H1 (cell line): ENCODE measurements at regions not wholly inside any gene's neighbourhood (a gene's known extent, or its start where the extent isn't known, plus 50 kb on each side); places are given as distances from the start of the nearest gene placed in this dataset.
A peak's percentile ranks its signal among the peaks of the same experiment; 100 is the strongest.

Source experiments
- CTCF ChIA-PET: fragments of 300-600 bp; sonication (Branson Sonifier 250); formaldehyde crosslinking; loops from one replicate; lab custom pipeline; 2021; ENCODE audit not compliant: partially characterized antibody; lab: Charles Lee
- POLR2A ChIA-PET: fragments of 300-600 bp; sonication (Branson Sonifier 250); formaldehyde crosslinking; loops from one replicate; lab custom pipeline; 2021; ENCODE audit warnings: inconsistent platforms; ENCODE audit not compliant: partially characterized antibody; lab: Charles Lee
- DNase-seq, 2 experiments: peaks; one replicate each; pipeline versions ENCODE4 v3.0.0 to v3.0.0-alpha.2; 2010 to 2022; ENCODE audit warnings: low spot score in 2 of 2, low read depth in 1 of 2, mixed read lengths in 1 of 2
- FAIRE-seq: peaks from 2 replicates; lab custom pipeline; 2011; peaks lifted over from hg19 to GRCh38; lab: Jason Lieb, UNC
- H2AFZ ChIP-seq: 2 replicates; pipeline ENCODE4 v1.8.1; 2012; ENCODE audit warnings: low read length, inconsistent platforms
- H2AK5ac ChIP-seq: 2 replicates; pipeline ENCODE4 v1.6.1; 2013; ENCODE audit warnings: low read depth, low read length
- H2BK120ac ChIP-seq: replicated peaks from 2 replicates; pipeline ENCODE3; 2013; ENCODE audit warnings: low read depth, low read length, inconsistent platforms
- H2BK12ac ChIP-seq: 2 replicates; pipeline ENCODE4 v1.6.1; 2013; ENCODE audit warnings: low read depth, low read length
- H2BK15ac ChIP-seq: 2 replicates; pipeline ENCODE4 v1.6.1; 2013; ENCODE audit warnings: low read length
- H2BK20ac ChIP-seq: 2 replicates; pipeline ENCODE4 v1.6.1; 2013; ENCODE audit warnings: low read length
- H2BK5ac ChIP-seq: 2 replicates; pipeline ENCODE4 v1.6.1; 2013; ENCODE audit warnings: low read depth, low read length
- H3K14ac ChIP-seq: 2 replicates; pipeline ENCODE4 v1.6.1; 2013; ENCODE audit warnings: inconsistent platforms; ENCODE audit not compliant: insufficient read length
- H3K18ac ChIP-seq: 2 replicates; pipeline ENCODE4 v1.6.1; 2013; ENCODE audit warnings: low read length; ENCODE audit errors: extremely low read depth
- H3K23ac ChIP-seq: 2 replicates; pipeline ENCODE4 v1.6.1; 2013; ENCODE audit warnings: inconsistent platforms; ENCODE audit not compliant: insufficient read length
- H3K23me2 ChIP-seq: 2 replicates; pipeline ENCODE4 v1.6.1; 2013; ENCODE audit warnings: low read depth, low read length
- H3K27ac ChIP-seq: 2 replicates; pipeline ENCODE4 v1.6.1; 2011; ENCODE audit warnings: low read depth, low read length, inconsistent platforms
- H3K27me3 ChIP-seq, 4 experiments: replicated peaks in 1 of 4; 1 replicate in 1 of 4; 2 replicates in 3 of 4; pipeline versions ENCODE4 v1.6.1 to v1.8.1; 2011 to 2013; ENCODE audit warnings: low read length in 3 of 4, mild to moderate bottlenecking in 3 of 4, inconsistent platforms in 2 of 4, mixed read lengths in 2 of 4, moderate library complexity in 1 of 4; ENCODE audit not compliant: control insufficient read depth in 3 of 4, insufficient read depth in 3 of 4; ENCODE audit errors: extremely low read depth in 1 of 4
- H3K36me3 ChIP-seq, 4 experiments: 2 replicates each; pipeline versions ENCODE4 v1.6.1 to v1.8.1; 2011 to 2013; ENCODE audit warnings: mild to moderate bottlenecking in 4 of 4, low read length in 3 of 4, moderate library complexity in 2 of 4, control low read depth in 1 of 4, inconsistent platforms in 1 of 4; ENCODE audit not compliant: insufficient read depth in 4 of 4, control insufficient read depth in 2 of 4
- H3K4ac ChIP-seq: replicated peaks from 2 replicates; pipeline ENCODE3; 2013; ENCODE audit warnings: low read length, low read depth, mixed read lengths, inconsistent platforms; ENCODE audit not compliant: insufficient read length
- H3K4me1 ChIP-seq, 4 experiments: replicated peaks in 1 of 4; 1 replicate in 1 of 4; 2 replicates in 3 of 4; pipeline versions ENCODE4 v1.6.1 to v1.8.1; 2011 to 2013; ENCODE audit warnings: low read length in 3 of 4, inconsistent platforms in 2 of 4, mixed read lengths in 1 of 4; ENCODE audit not compliant: insufficient read depth in 4 of 4, control insufficient read depth in 3 of 4
- H3K4me2 ChIP-seq, 2 experiments: 2 replicates each; pipeline versions ENCODE4 v1.6.1 to v1.8.1; 2011 to 2013; ENCODE audit warnings: low read depth in 2 of 2, low read length in 2 of 2, control low read depth in 1 of 2, inconsistent platforms in 1 of 2, mild to moderate bottlenecking in 1 of 2; ENCODE audit not compliant: insufficient read depth in 1 of 2
- H3K4me3 ChIP-seq, 4 experiments: fragments of 200-600, 300-600 bp in 1 of 4; sonication (generic), shearing (Covaris generic), sonication (Bioruptor Twin) in 1 of 4; 2 replicates each; pipeline versions ENCODE4 v1.5.1 to v1.8.1; 2011 to 2016; ENCODE audit warnings: low read length in 4 of 4, low read depth in 3 of 4, control low read depth in 2 of 4, inconsistent platforms in 2 of 4, mild to moderate bottlenecking in 2 of 4, mixed read lengths in 1 of 4, moderate library complexity in 1 of 4; ENCODE audit not compliant: insufficient read depth in 2 of 4; ENCODE audit errors: extremely low read depth in 1 of 4
- H3K56ac ChIP-seq: replicated peaks from 2 replicates; pipeline ENCODE3; 2013; ENCODE audit warnings: low read depth, mild to moderate bottlenecking, mixed read lengths, low read length, inconsistent platforms; ENCODE audit not compliant: insufficient read length
- H3K79me1 ChIP-seq: 2 replicates; pipeline ENCODE4 v1.6.1; 2013; ENCODE audit warnings: low read depth, low read length, control low read depth
- H3K79me2 ChIP-seq, 2 experiments: 2 replicates each; pipeline versions ENCODE4 v1.6.1 to v1.8.1; 2012 to 2013; ENCODE audit warnings: low read length in 2 of 2, mild to moderate bottlenecking in 2 of 2, inconsistent platforms in 1 of 2; ENCODE audit not compliant: insufficient read depth in 2 of 2, control insufficient read depth in 1 of 2
- H3K9ac ChIP-seq, 4 experiments: replicated peaks in 1 of 4; 1 replicate in 1 of 4; 2 replicates in 3 of 4; pipeline versions ENCODE4 v1.6.1 to v1.8.1; 2011 to 2013; ENCODE audit warnings: low read depth in 3 of 4, low read length in 3 of 4, control low read depth in 2 of 4, mild to moderate bottlenecking in 2 of 4, moderate library complexity in 2 of 4, inconsistent platforms in 1 of 4; ENCODE audit errors: extremely low read depth in 1 of 4
- H3K9me3 ChIP-seq, 2 experiments: 2 replicates each; pipeline versions ENCODE4 v1.6.1 to v1.8.1; 2012 to 2013; ENCODE audit warnings: mild to moderate bottlenecking in 2 of 2, moderate library complexity in 2 of 2, control low read depth in 1 of 2, inconsistent platforms in 1 of 2, low read depth in 1 of 2, low read length in 1 of 2, mixed read lengths in 1 of 2; ENCODE audit not compliant: insufficient read depth in 2 of 2
- H4K20me1 ChIP-seq, 2 experiments: replicated peaks in 1 of 2; 2 replicates each; pipeline versions ENCODE3 to v1.8.1; 2011 to 2013; ENCODE audit warnings: inconsistent platforms in 2 of 2, low read length in 2 of 2, mild to moderate bottlenecking in 1 of 2; ENCODE audit not compliant: insufficient read depth in 2 of 2, control insufficient read depth in 1 of 2
- H4K5ac ChIP-seq: 2 replicates; pipeline ENCODE4 v1.6.1; 2013; ENCODE audit warnings: low read length, low read depth, mixed read lengths, inconsistent platforms; ENCODE audit not compliant: insufficient read length
- H4K8ac ChIP-seq: 2 replicates; pipeline ENCODE4 v1.8.0; 2013; ENCODE audit warnings: mild to moderate bottlenecking, moderate library complexity, low read length, inconsistent platforms; ENCODE audit not compliant: insufficient read depth; ENCODE audit errors: extremely low read depth
- H4K91ac ChIP-seq: replicated peaks from 2 replicates; pipeline ENCODE3; 2013; ENCODE audit warnings: low read length, mixed read lengths, inconsistent platforms; ENCODE audit not compliant: insufficient read length
- BACH1 ChIP-seq: IDR thresholded peaks from 2 replicates; pipeline ENCODE4 v1.6.1; 2012; ENCODE audit warnings: low read length, improper control_type of control experiment
- BCL11A ChIP-seq, 2 experiments: IDR thresholded peaks; one replicate each; pipeline ENCODE4 v1.6.1; 2011; ENCODE audit warnings: low read depth in 2 of 2, low read length in 2 of 2, mild to moderate bottlenecking in 2 of 2
- CEBPB ChIP-seq: IDR thresholded peaks from 2 replicates; pipeline ENCODE4 v1.6.1; 2012; ENCODE audit warnings: low read depth, low read length
- EGR1 ChIP-seq: IDR thresholded peaks from 2 replicates; pipeline ENCODE4 v1.6.1; 2011; ENCODE audit warnings: low read depth, low read length, borderline replicate concordance
- EZH2 ChIP-seq: fragments of 200-600 bp; sonication (generic); IDR thresholded peaks from 2 replicates; pipeline ENCODE4 v1.7.1; 2012; ENCODE audit warnings: low read depth, mild to moderate bottlenecking, moderate library complexity, low read length, inconsistent platforms; ENCODE audit not compliant: severe bottlenecking
- JUND ChIP-seq: IDR thresholded peaks from 2 replicates; pipeline ENCODE4 v1.6.1; 2011; ENCODE audit warnings: mild to moderate bottlenecking, improper control_type of control experiment, low read length
- PHF8 ChIP-seq: fragments of 200-600 bp; sonication (generic); conservative IDR thresholded peaks from 2 replicates; pipeline ENCODE4 v1.7.1; 2012; ENCODE audit warnings: low read depth, mild to moderate bottlenecking, inconsistent platforms, low read length, moderate library complexity
- POLR2A ChIP-seq, 2 experiments: IDR thresholded peaks; 1 replicate in 1 of 2; 2 replicates in 1 of 2; pipeline ENCODE4 v1.6.1; 2011; ENCODE audit warnings: low read depth in 2 of 2, low read length in 2 of 2, mild to moderate bottlenecking in 2 of 2; ENCODE audit errors: control extremely low read depth in 1 of 2
- SUZ12 ChIP-seq: fragments of 200-600 bp; sonication (generic); IDR thresholded peaks from 2 replicates; pipeline ENCODE4 v1.6.1; 2012; ENCODE audit warnings: mild to moderate bottlenecking, inconsistent platforms, low read length, moderate library complexity, mixed read lengths
- TCF12 ChIP-seq: IDR thresholded peaks from 2 replicates; pipeline ENCODE4 v1.6.1; 2011; ENCODE audit warnings: low read depth, mild to moderate bottlenecking, low read length
- YY1 ChIP-seq: IDR thresholded peaks from 2 replicates; pipeline ENCODE4 v1.6.1; 2011; ENCODE audit warnings: low read depth, mild to moderate bottlenecking, low read length
- WGBS, 2 experiments: shearing (Covaris generic) in 1 of 2; methylation state at CpG; one replicate each; pipeline versions ENCODE4 v1.1.6 to v1.1.7; 2013 to 2015; ENCODE audit warnings: low lambda C conversion rate in 2 of 2, mixed read lengths in 2 of 2, inconsistent platforms in 1 of 2, low coverage in 1 of 2, missing lambda C conversion rate in 1 of 2; ENCODE audit not compliant: insufficient replicate concordance in 2 of 2, insufficient coverage in 1 of 2, insufficient read length in 1 of 2; ENCODE audit errors: extremely low coverage in 1 of 2, missing lambda C conversion rate in 1 of 2; 5-methylcytosine and 5-hydroxymethylcytosine counted together
- TF ChIP-seq, protein P1 (sequence below): IDR thresholded peaks from 2 replicates; pipeline ENCODE4 v1.6.1; 2012; ENCODE audit warnings: inconsistent platforms
- TF ChIP-seq, protein P2 (sequence below), 3 experiments: IDR thresholded peaks; 1 replicate in 2 of 3; 2 replicates in 1 of 3; pipeline versions ENCODE4 v1.5.1 to v1.6.1; 2011; ENCODE audit warnings: low read length in 3 of 3, mild to moderate bottlenecking in 3 of 3, inconsistent platforms in 2 of 3, low read depth in 1 of 3, moderate library complexity in 1 of 3; ENCODE audit not compliant: insufficient read depth in 1 of 3; ENCODE audit errors: control extremely low read depth in 1 of 3

DNA sequence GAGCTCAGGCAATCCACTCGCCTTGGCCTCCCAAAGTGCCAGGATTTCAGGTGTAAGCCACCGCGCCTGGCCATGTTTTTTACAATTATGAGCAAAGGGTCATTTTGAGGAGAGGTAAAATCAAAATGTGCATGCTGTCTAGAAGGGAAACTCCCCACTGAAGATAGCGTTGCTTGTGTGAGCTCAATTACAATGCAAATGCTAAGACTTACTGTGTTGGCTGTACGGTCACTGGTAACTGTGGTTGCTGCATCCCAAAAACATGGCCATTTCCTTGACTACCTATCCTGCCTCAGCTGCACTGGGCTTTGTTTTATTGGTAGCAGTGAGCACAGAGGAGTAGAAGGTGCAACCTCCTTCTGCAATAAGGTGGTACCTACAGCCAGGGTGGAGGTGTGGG lies 77.4 kb upstream of the SPATA31E1 start:
- Histone ChIP-seq H3K23me2 (no peaks in the 10 kb centered on the region), H2AFZ (no peak overlapping the region), H2AK5ac (no peak overlapping the region), H3K9ac (no peak overlapping the region), H3K79me1 (no peaks in the 10 kb centered on the region), H2BK20ac (no peak overlapping the region), H3K4me3 (no peak overlapping the region), H4K5ac (no peak overlapping the region), H3K14ac (no peak overlapping the region), H2BK120ac (no peak overlapping the region), H3K79me2 (no peaks in the 10 kb centered on the region), H3K36me3 (no peaks in the 10 kb centered on the region), H3K27ac (no peak overlapping the region), H3K56ac (no peak overlapping the region), H3K23ac (no peak overlapping the region), H3K27me3 (no peaks in the 10 kb centered on the region), H4K20me1 (no peaks in the 10 kb centered on the region)
- ChIA-PET CTCF (interaction anchor here (0.7 to 1.8 kb wide), 5 partner anchors 10 to 121 kb away, joined by 3 to 5 read pairs (median 4); no protein-coding TSS in a partner anchor), POLR2A (no interaction called here)
- WGBS, 2 experiments = 95% methylated on average over 5 of the region's 5 CpGs; no CpG with 5 or more reads in 1 of the 2 experiments
- no peak for DNase-seq
- FAIRE-seq = no peak
- no peak for TF ChIP-seq YY1
- TF ChIP-seq TCF12 = no peak
- no peak for TF ChIP-seq EZH2
- TF ChIP-seq, protein P1, sequence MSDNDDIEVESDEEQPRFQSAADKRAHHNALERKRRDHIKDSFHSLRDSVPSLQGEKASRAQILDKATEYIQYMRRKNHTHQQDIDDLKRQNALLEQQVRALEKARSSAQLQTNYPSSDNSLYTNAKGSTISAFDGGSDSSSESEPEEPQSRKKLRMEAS = no peak
- TF ChIP-seq, protein P2, sequence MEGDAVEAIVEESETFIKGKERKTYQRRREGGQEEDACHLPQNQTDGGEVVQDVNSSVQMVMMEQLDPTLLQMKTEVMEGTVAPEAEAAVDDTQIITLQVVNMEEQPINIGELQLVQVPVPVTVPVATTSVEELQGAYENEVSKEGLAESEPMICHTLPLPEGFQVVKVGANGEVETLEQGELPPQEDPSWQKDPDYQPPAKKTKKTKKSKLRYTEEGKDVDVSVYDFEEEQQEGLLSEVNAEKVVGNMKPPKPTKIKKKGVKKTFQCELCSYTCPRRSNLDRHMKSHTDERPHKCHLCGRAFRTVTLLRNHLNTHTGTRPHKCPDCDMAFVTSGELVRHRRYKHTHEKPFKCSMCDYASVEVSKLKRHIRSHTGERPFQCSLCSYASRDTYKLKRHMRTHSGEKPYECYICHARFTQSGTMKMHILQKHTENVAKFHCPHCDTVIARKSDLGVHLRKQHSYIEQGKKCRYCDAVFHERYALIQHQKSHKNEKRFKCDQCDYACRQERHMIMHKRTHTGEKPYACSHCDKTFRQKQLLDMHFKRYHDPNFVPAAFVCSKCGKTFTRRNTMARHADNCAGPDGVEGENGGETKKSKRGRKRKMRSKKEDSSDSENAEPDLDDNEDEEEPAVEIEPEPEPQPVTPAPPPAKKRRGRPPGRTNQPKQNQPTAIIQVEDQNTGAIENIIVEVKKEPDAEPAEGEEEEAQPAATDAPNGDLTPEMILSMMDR (IDR thresholded peaks at IDR 0.05; ENCODE audit: control extremely low read depth in 1 of 3, insufficient read depth in 1 of 3, low read depth in 1 of 3, low read length in 3 of 3) = no peak
- no peak for TF ChIP-seq PHF8
- TF ChIP-seq BCL11A (IDR thresholded peaks at IDR 0.05; ENCODE audit: low read depth in 2 of 2, low read length in 2 of 2) = no peak
- TF ChIP-seq SUZ12 = no peak
- no peak for TF ChIP-seq CEBPB
- TF ChIP-seq JUND = no peak
- no peak for TF ChIP-seq EGR1
- TF ChIP-seq BACH1 = no peak
- no peak for TF ChIP-seq POLR2A (IDR thresholded peaks at IDR 0.05; ENCODE audit: control extremely low read depth in 1 of 2, low read depth in 2 of 2, low read length in 2 of 2)
- TF ChIP-seq, all 59 proteins: peak for 0
- Histone ChIP-seq H3K4ac (no peak overlapping the region), H2BK15ac (no peak overlapping the region), H3K9me3 (no peaks in the 10 kb centered on the region; a peak in 1 of 4 replicates), H2BK12ac (no peak overlapping the region), H3K18ac (no peak overlapping the region), H2BK5ac (no peak overlapping the region), H3K4me1 (no peaks in the 10 kb centered on the region; a peak in 1 of 7 replicates), H4K8ac (no peak overlapping the region), H3K4me2 (no peak overlapping the region), H4K91ac (peak overlapping the region; percentile 22)
